ENCODE measurements at regions not wholly inside any gene's neighbourhood (a gene's known extent, or its start where the extent isn't known, plus 50 kb on each side); places are given as distances from the start of the nearest gene placed in this dataset.
A peak's percentile ranks its signal among the peaks of the same experiment; 100 is the strongest.

DNA sequence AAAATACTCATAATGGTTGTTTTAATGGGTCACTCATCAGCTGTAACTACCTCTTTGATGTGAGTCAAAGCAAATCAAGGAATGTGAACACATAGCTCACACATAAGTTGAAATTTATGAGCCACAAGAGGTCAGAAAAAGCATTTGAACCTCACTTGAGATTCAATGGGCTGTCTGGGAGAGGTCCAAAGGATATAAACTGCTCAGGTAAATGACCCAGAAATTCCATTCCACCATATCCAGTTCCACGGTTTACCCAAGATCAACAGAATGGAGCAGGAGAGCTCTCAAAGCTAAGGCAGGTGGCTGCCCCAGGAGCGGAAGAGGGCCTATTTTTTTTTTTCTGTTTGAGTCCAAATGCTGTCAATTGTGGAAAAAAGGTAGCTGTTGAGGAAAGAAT is 464.1 kb downstream of the TNS1 start:
- H3K4me3 ChIP-seq (ENCODE audit: control insufficient read depth, low read depth, low read length) = no peak overlapping the region
- DNase-seq (ENCODE audit: low read depth) = no peak
- TF ChIP-seq, protein P1, sequence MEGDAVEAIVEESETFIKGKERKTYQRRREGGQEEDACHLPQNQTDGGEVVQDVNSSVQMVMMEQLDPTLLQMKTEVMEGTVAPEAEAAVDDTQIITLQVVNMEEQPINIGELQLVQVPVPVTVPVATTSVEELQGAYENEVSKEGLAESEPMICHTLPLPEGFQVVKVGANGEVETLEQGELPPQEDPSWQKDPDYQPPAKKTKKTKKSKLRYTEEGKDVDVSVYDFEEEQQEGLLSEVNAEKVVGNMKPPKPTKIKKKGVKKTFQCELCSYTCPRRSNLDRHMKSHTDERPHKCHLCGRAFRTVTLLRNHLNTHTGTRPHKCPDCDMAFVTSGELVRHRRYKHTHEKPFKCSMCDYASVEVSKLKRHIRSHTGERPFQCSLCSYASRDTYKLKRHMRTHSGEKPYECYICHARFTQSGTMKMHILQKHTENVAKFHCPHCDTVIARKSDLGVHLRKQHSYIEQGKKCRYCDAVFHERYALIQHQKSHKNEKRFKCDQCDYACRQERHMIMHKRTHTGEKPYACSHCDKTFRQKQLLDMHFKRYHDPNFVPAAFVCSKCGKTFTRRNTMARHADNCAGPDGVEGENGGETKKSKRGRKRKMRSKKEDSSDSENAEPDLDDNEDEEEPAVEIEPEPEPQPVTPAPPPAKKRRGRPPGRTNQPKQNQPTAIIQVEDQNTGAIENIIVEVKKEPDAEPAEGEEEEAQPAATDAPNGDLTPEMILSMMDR (IDR thresholded peaks at IDR 0.05; ENCODE audit: control insufficient read depth, insufficient read depth, low read depth, low read length, missing control alignments) = no peak

GRCh38 chr2:217535957-217536708 is 466.7 kb downstream of the TNS1 start:
- DNase-seq (ENCODE audit: low read depth) = no peak
- no peak overlapping the region for H3K4me3 ChIP-seq (ENCODE audit: control insufficient read depth, low read depth, low read length)
- TF ChIP-seq, protein P1 (IDR thresholded peaks at IDR 0.05; ENCODE audit: control insufficient read depth, insufficient read depth, low read depth, low read length, missing control alignments) = no peak

GRCh38 chr2:217530392-217531090 is 472.3 kb downstream of the TNS1 start:
- TF ChIP-seq, protein P1 (IDR thresholded peaks at IDR 0.05; ENCODE audit: control insufficient read depth, insufficient read depth, low read depth, low read length, missing control alignments) = no peak
- DNase-seq (ENCODE audit: low read depth) = no peak

GRCh38 chr2:217529271-217529670 is 473.5 kb downstream of the TNS1 start:
- no peak overlapping the region for H3K4me3 ChIP-seq (ENCODE audit: control insufficient read depth, low read depth, low read length)
- TF ChIP-seq, protein P1 (IDR thresholded peaks at IDR 0.05; ENCODE audit: control insufficient read depth, insufficient read depth, low read depth, low read length, missing control alignments) = no peak
- DNase-seq (ENCODE audit: low read depth) = no peak

More at GRCh38 chr2:217530392-217531090, 472.3 kb downstream of the TNS1 start:
- H3K4me3 ChIP-seq (ENCODE audit: control insufficient read depth, low read depth, low read length) = no peak overlapping the region

DNA sequence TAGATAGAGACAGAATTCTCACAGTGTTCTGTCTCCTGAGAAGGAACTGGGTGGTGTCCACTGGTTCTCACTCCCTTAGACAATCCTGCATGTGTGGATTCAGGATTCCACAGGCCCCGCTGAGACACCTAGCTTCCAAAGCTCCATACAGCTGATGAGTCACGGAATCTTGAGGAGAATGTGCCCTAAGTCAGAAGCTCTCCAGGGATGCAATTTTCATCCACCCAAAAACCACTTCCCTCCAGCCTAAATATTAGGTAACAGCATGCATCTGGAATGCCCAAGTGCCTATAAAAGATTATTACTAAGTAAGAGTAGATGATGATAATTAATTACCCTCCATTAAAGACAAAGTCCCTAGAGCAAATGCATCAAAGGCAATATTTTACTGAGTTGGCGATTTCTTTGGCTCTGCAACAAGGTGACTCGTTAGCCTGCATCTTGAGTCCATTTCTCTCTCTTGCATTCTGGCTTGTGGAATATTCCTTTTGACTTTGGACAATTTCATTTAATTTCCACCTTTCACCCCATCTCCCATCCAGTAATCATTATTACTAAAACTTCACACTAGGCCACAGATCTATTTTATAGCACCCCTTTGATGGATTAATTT is 475.1 kb downstream of the TNS1 start:
- peak; percentile 50 for DNase-seq (ENCODE audit: low read depth)
- H3K4me3 ChIP-seq (ENCODE audit: control insufficient read depth, low read depth, low read length) = no peak overlapping the region
- TF ChIP-seq, protein P1 (IDR thresholded peaks at IDR 0.05; ENCODE audit: control insufficient read depth, insufficient read depth, low read depth, low read length, missing control alignments) = no peak

DNA sequence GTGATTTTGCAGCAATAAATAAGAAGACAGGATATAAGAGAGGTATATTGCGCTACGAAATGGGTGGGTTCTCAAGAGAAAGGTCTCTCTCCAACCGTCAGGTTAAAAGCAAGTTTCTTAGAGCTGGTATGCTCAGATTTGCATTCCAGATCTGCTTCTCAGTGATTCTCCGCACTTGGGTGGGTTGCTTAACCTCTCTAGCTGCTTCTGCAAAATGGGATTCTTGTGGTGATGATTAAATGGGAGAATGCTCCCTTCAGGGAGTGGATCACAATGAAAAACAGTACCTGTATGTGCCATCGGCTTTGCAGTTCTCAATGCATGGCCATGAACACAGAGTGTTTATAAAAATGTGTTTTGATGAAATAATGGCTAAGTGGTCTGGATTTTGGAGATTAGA is 477.7 kb downstream of the TNS1 start:
- TF ChIP-seq, protein P1 (IDR thresholded peaks at IDR 0.05; ENCODE audit: control insufficient read depth, insufficient read depth, low read depth, low read length, missing control alignments) = no peak
- H3K4me3 ChIP-seq (ENCODE audit: control insufficient read depth, low read depth, low read length) = no peak overlapping the region
- DNase-seq (ENCODE audit: low read depth) = no peak
